ENCODE measurements at regions not wholly inside any gene's neighbourhood (a gene's known extent, or its start where the extent isn't known, plus 50 kb on each side); places are given as distances from the start of the nearest gene placed in this dataset.

DNA sequence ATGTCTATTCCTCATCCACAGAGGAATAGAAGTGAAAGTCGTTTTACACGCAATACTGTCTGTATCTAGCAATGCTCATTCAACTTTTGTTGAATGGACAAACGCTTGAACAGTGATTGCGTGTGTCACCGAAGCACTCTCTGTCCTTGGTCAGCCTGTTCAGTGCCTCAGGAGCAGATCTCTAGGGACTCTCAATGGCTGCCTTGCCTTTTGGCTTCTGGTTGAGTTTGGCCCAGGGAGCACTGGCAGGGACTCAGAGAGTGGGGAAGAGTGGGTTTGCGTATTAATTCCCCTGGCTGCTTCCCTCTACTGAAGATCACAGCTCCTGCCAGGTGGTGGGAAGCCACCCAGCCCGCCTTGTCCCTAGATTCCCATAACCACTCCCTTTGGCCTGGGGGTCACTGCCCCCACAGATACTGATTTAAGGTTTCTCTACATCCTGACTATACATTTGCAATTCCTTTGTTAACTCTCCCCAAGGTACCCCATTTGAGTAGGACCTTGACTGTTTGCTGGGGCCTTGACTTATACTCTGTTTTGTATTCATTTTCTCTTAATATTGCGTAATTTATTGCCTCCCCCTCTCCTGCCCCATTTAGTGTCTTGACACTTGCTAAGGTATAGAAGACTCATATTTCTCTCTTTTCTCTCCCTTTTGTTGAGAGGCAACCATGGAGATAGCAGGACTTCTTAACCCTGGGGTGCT is 61.7 kb upstream of the USP24 start:
- Mint-ChIP-seq H3K27ac (ENCODE audit: low read depth, unreplicated experiment) (no peak overlapping the region), H3K9me3 (ENCODE audit: unreplicated experiment) (no peaks in the 10 kb centered on the region), H3K4me3 (ENCODE audit: unreplicated experiment) (no peak overlapping the region), H3K27me3 (ENCODE audit: insufficient read depth, unreplicated experiment) (no peaks in the 10 kb centered on the region), H3K4me1 (ENCODE audit: insufficient read depth, unreplicated experiment) (peaks cover 6% of the 10 kb centered on the region), H3K36me3 (ENCODE audit: insufficient read depth, unreplicated experiment) (no peaks in the 10 kb centered on the region)
- no peak for DNase-seq (ENCODE audit: unreplicated experiment)
- BruUV-seq (replicated peaks) = no TSS peak
- intact Hi-C loops (cut with micrococcal nuclease) = loop anchor here (1.0 to 2.0 kb wide), 3 partner anchors 62 to 206 kb away; partner anchors contain the start of gene USP24
- CTCF ChIA-PET = interaction anchor here (0.6 to 8.4 kb wide), 32 partner anchors 9 to 1432 kb away, joined by 3 to 194 read pairs (median 4); no protein-coding TSS in a partner anchor
- TF ChIP-seq, protein P1, sequence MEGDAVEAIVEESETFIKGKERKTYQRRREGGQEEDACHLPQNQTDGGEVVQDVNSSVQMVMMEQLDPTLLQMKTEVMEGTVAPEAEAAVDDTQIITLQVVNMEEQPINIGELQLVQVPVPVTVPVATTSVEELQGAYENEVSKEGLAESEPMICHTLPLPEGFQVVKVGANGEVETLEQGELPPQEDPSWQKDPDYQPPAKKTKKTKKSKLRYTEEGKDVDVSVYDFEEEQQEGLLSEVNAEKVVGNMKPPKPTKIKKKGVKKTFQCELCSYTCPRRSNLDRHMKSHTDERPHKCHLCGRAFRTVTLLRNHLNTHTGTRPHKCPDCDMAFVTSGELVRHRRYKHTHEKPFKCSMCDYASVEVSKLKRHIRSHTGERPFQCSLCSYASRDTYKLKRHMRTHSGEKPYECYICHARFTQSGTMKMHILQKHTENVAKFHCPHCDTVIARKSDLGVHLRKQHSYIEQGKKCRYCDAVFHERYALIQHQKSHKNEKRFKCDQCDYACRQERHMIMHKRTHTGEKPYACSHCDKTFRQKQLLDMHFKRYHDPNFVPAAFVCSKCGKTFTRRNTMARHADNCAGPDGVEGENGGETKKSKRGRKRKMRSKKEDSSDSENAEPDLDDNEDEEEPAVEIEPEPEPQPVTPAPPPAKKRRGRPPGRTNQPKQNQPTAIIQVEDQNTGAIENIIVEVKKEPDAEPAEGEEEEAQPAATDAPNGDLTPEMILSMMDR (IDR thresholded peaks at IDR 0.05; ENCODE audit: unreplicated experiment) = no peak
- POLR2A ChIA-PET = interaction anchor here (1.0 to 2.0 kb wide), 4 partner anchors 64 to 139 kb away, joined by 3 to 7 read pairs (median 3); no protein-coding TSS in a partner anchor

DNA sequence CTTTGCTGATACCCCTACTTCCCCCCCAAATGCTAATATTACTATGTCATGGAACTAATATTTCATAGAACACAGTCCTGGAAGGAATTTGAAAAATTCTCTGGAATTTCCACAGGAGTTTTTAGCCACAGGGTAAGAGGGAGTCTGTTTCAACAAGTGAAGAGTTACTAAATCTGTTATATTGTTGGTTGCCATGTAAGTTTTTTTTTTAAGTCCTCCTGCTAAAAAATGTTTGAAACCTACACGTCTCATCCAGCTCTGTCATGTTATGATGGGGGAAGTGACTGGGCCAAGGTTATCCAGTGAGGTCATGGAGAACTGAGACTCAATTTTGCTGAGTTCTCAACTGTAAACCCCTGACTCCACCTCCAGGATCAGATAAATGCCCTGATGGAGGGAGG is 60.8 kb upstream of the USP24 start:
- no TSS peak for BruUV-seq (replicated peaks)
- ChIA-PET CTCF (interaction anchor here (8.4 kb wide), 1 partner anchor 136 kb away, joined by 194 read pairs; no protein-coding TSS in a partner anchor), POLR2A (interaction anchor here (1.3 kb wide), 1 partner anchor 13 kb away, joined by 3 read pairs; no protein-coding TSS in a partner anchor)
- no peaks in the 10 kb centered on the region for H3K27me3 Mint-ChIP-seq (ENCODE audit: insufficient read depth, unreplicated experiment)
- intact Hi-C loops (cut with micrococcal nuclease) = loop anchor here (2.0 kb wide), 1 partner anchor 61 kb away; the partner anchor contains the start of gene USP24
- no peak overlapping the region for H3K4me3 Mint-ChIP-seq (ENCODE audit: unreplicated experiment)
- no peak overlapping the region for H3K27ac Mint-ChIP-seq (ENCODE audit: low read depth, unreplicated experiment)
- no peaks in the 10 kb centered on the region for H3K36me3 Mint-ChIP-seq (ENCODE audit: insufficient read depth, unreplicated experiment)
- TF ChIP-seq, protein P1 (IDR thresholded peaks at IDR 0.05; ENCODE audit: unreplicated experiment) = no peak
- DNase-seq (ENCODE audit: unreplicated experiment) = no peak
- H3K4me1 Mint-ChIP-seq (ENCODE audit: insufficient read depth, unreplicated experiment) = peaks cover 6% of the 10 kb centered on the region
- no peaks in the 10 kb centered on the region for H3K9me3 Mint-ChIP-seq (ENCODE audit: unreplicated experiment)

DNA sequence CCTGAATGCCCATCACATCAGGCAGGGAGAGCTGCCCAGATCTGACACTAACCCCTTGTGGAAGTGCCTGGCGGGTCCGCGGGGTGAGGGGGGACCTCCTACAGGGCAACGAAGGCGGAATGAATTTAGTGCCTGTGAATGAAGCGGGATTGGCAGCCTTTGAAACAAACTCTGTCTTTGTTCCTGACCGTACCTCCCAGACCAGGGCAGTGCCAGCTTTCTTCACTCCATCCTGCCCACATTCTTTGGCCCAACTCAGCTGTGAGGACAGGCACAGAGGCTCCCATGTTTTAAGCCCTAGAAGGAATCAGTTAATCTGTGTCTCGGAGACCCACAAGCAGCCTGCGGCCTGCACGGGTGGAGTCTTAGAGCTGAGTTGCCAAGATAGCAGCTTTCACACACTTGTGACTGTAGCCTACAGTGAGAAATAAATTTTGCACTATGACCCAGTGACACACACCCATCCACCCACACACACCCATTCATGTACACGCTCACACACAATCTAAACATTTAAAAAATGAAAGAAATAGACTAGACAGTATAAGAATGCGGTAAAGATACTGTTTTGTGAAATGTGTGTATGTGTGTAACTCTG is 60.1 kb upstream of the USP24 start:
- BruUV-seq (replicated peaks) = no TSS peak
- no peak for DNase-seq (ENCODE audit: unreplicated experiment)
- intact Hi-C loops (cut with micrococcal nuclease) = no loop called here
- no peaks in the 10 kb centered on the region for H3K27me3 Mint-ChIP-seq (ENCODE audit: insufficient read depth, unreplicated experiment)
- no peak overlapping the region for H3K27ac Mint-ChIP-seq (ENCODE audit: low read depth, unreplicated experiment)
- no peaks in the 10 kb centered on the region for H3K9me3 Mint-ChIP-seq (ENCODE audit: unreplicated experiment)
- no peak overlapping the region for H3K4me3 Mint-ChIP-seq (ENCODE audit: unreplicated experiment)
- TF ChIP-seq, protein P1 (IDR thresholded peaks at IDR 0.05; ENCODE audit: unreplicated experiment) = no peak
- ChIA-PET POLR2A (interaction anchor here (1.3 kb wide), 1 partner anchor 12 kb away, joined by 3 read pairs; no protein-coding TSS in a partner anchor), CTCF (interaction anchor here (0.7 to 8.4 kb wide), 2 partner anchors 48 to 135 kb away, joined by 3 to 194 read pairs; no protein-coding TSS in a partner anchor)
- H3K36me3 Mint-ChIP-seq (ENCODE audit: insufficient read depth, unreplicated experiment) = no peaks in the 10 kb centered on the region
- H3K4me1 Mint-ChIP-seq (ENCODE audit: insufficient read depth, unreplicated experiment) = peaks cover 6% of the 10 kb centered on the region

DNA sequence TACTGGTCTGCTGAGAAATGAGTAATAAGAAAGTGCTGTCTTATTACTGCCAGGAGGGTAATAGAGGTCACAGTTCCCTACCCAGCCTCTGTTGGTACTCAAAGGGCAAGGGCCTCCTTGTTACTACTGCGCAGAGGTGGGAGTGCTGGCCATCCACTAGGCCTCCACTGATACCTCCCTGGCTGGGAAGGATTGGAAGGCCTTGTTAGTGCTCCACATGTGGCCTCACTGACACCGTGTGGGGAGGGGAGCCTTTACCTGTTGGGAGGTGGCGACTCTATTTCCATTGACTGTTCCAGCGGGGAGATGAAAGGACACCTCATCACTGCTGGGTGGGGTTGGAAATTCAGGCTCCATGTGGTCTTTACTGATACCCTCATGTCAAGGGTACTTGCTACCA is 57.8 kb upstream of the USP24 start:
- H3K4me1 Mint-ChIP-seq (ENCODE audit: insufficient read depth, unreplicated experiment) = peaks cover 6% of the 10 kb centered on the region
- POLR2A ChIA-PET = no interaction called here
- no peak overlapping the region for H3K4me3 Mint-ChIP-seq (ENCODE audit: unreplicated experiment)
- TF ChIP-seq, protein P1 (IDR thresholded peaks at IDR 0.05; ENCODE audit: unreplicated experiment) = no peak
- no peaks in the 10 kb centered on the region for H3K27me3 Mint-ChIP-seq (ENCODE audit: insufficient read depth, unreplicated experiment)
- CTCF ChIA-PET = interaction anchor here (0.6 to 1.1 kb wide), 5 partner anchors 12 to 585 kb away, joined by 3 to 6 read pairs (median 4); no protein-coding TSS in a partner anchor
- no peaks in the 10 kb centered on the region for H3K9me3 Mint-ChIP-seq (ENCODE audit: unreplicated experiment)
- DNase-seq (ENCODE audit: unreplicated experiment) = no peak
- no peaks in the 10 kb centered on the region for H3K36me3 Mint-ChIP-seq (ENCODE audit: insufficient read depth, unreplicated experiment)
- H3K27ac Mint-ChIP-seq (ENCODE audit: low read depth, unreplicated experiment) = no peak overlapping the region
- BruUV-seq (replicated peaks) = no TSS peak
- intact Hi-C loops (cut with micrococcal nuclease) = no loop called here

Data from MCF 10A (cell line).